HepG2 (cell line): ENCODE measurements at regions not wholly inside any gene's neighbourhood (a gene's known extent, or its start where the extent isn't known, plus 50 kb on each side); places are given as distances from the start of the nearest gene placed in this dataset.

Source experiments
- ATAC-seq: fragments of 200-7000 bp; cut with Tn5 transposase; 3 replicates; pipeline ENCODE4 v1.9.1; 2020; ENCODE audit warnings: mild to moderate bottlenecking, moderate library complexity
- BruUV-seq: library from RNA; stranded (reverse); fragments of 400-500 nt; replicated peaks from 2 replicates; lab custom pipeline; 2021; lab: Mats Ljungman, UMichigan
- CTCF ChIA-PET: fragments of 300-600 bp; formaldehyde crosslinking; extraction: SDS; loops from one replicate; lab custom pipeline; 2021; ENCODE audit warnings: low total read pairs, inconsistent platforms, low intra/inter-chr PET ratio; lab: Yijun Ruan, JAX
- POLR2A ChIA-PET: fragments of 350-600 bp; sonication (Branson Sonifier 250); formaldehyde crosslinking; loops from one replicate; lab custom pipeline; 2020; ENCODE audit warnings: antibody characterized with exemption, inconsistent platforms; lab: Yijun Ruan, JAX
- DNase-seq: peaks from one replicate; pipeline ENCODE4 v3.0.0-alpha.2; 2015; ENCODE audit warnings: low spot score
- FAIRE-seq: peaks from 3 replicates; lab custom pipeline; 2011; peaks lifted over from hg19 to GRCh38; lab: Jason Lieb, UNC
- H2AFZ ChIP-seq: one replicate; pipeline ENCODE4 v1.6.1; 2011; ENCODE audit warnings: low read length, inconsistent platforms
- H3K27ac ChIP-seq: fragments of 300-600 bp; 3 replicates; pipeline ENCODE4 v1.8.0; 2011; ENCODE audit warnings: mixed run types, mild to moderate bottlenecking, mixed read lengths, low read length, inconsistent platforms; ENCODE audit not compliant: insufficient read depth; ENCODE audit errors: extremely low read length
- H3K27me3 ChIP-seq, 2 experiments: fragments of 200-600 bp in 1 of 2; 2 replicates in 1 of 2; 3 replicates in 1 of 2; pipeline versions ENCODE4 v1.6.0 to v1.8.0; 2011; ENCODE audit warnings: low read length in 2 of 2, mild to moderate bottlenecking in 2 of 2, moderate library complexity in 2 of 2, inconsistent platforms in 1 of 2; ENCODE audit not compliant: insufficient read depth in 2 of 2, control insufficient read depth in 1 of 2
- H3K36me3 ChIP-seq, 2 experiments: fragments of 200-600 bp in 1 of 2; replicated peaks in 1 of 2; 2 replicates in 1 of 2; 3 replicates in 1 of 2; pipeline versions ENCODE4 v1.5.1 to v1.8.0; 2011; ENCODE audit warnings: low read length in 2 of 2, inconsistent platforms in 1 of 2; ENCODE audit not compliant: insufficient read depth in 2 of 2, control insufficient read depth in 1 of 2
- H3K4me1 ChIP-seq: 2 replicates; pipeline ENCODE4 v1.5.1; 2012; ENCODE audit warnings: low read length, inconsistent platforms; ENCODE audit not compliant: insufficient read depth
- H3K4me2 ChIP-seq: 2 replicates; pipeline ENCODE4 v1.6.0; 2011; ENCODE audit warnings: low read depth, low read length, inconsistent platforms
- H3K4me3 ChIP-seq, 3 experiments: fragments of 200-600 bp in 1 of 3; sonication (generic), shearing (Covaris generic) in 1 of 3; replicated peaks in 1 of 3; 2 replicates each; pipeline ENCODE4 v1.5.1; 2011 to 2016; ENCODE audit warnings: low read length in 3 of 3, inconsistent platforms in 2 of 3, low read depth in 2 of 3, mild to moderate bottlenecking in 2 of 3, control low read depth in 1 of 3, mixed read lengths in 1 of 3; ENCODE audit not compliant: insufficient read depth in 1 of 3
- H3K79me2 ChIP-seq: one replicate; pipeline ENCODE4 v1.6.1; 2011; ENCODE audit warnings: low read length, inconsistent platforms; ENCODE audit not compliant: insufficient read depth
- H3K9ac ChIP-seq: 2 replicates; pipeline ENCODE4 v1.6.0; 2011; ENCODE audit warnings: mild to moderate bottlenecking, low read depth, low read length, inconsistent platforms; ENCODE audit not compliant: insufficient read depth
- H3K9me3 ChIP-seq: 2 replicates; pipeline ENCODE4 v1.5.1; 2012; ENCODE audit warnings: mild to moderate bottlenecking, low read length
- H4K20me1 ChIP-seq: 2 replicates; pipeline ENCODE4 v1.6.0; 2011; ENCODE audit warnings: inconsistent platforms, mild to moderate bottlenecking, low read length, moderate library complexity; ENCODE audit not compliant: insufficient read depth
- ATM ChIP-seq: fragments of 450-650 bp; IDR thresholded peaks from 2 replicates; pipeline ENCODE4 v1.7.1; 2017; ENCODE audit warnings: mild to moderate bottlenecking, borderline replicate concordance
- FOSL1 ChIP-seq: sonication (generic); formaldehyde crosslinking; IDR thresholded peaks from 2 replicates; pipeline ENCODE4 v1.9.0; 2021; ENCODE audit warnings: missing genetic modification reagents, borderline replicate concordance
- KLF11 ChIP-seq: IDR thresholded peaks from 2 replicates; pipeline ENCODE4 v1.6.1; 2016; ENCODE audit warnings: missing compliant biosample characterization
- NFYC ChIP-seq: IDR thresholded peaks from 2 replicates; pipeline ENCODE4 v1.6.1; 2016; ENCODE audit warnings: missing genetic modification reagents, missing compliant biosample characterization
- PHF21A ChIP-seq: sonication (generic); formaldehyde crosslinking; IDR thresholded peaks from 2 replicates; pipeline ENCODE4 v1.5.0; 2020; ENCODE audit warnings: mild to moderate bottlenecking, missing genetic modification reagents
- POLR2G ChIP-seq: fragments of 200-400 bp; formaldehyde crosslinking; IDR thresholded peaks from 2 replicates; pipeline ENCODE4 v1.6.1; 2018; ENCODE audit warnings: mild to moderate bottlenecking, low read depth, low read length, moderate library complexity
- ZBTB42 ChIP-seq: sonication (generic); formaldehyde crosslinking; IDR thresholded peaks from 2 replicates; pipeline ENCODE4 v1.5.0; 2020; ENCODE audit warnings: mild to moderate bottlenecking, missing genetic modification reagents
- ZFP36L1 ChIP-seq: sonication (generic); formaldehyde crosslinking; IDR thresholded peaks from 2 replicates; pipeline ENCODE4 v1.8.0; 2022; ENCODE audit warnings: mild to moderate bottlenecking, missing genetic modification reagents, moderate library complexity
- ZNF546 ChIP-seq: sonication (generic); formaldehyde crosslinking; conservative IDR thresholded peaks from 2 replicates; pipeline ENCODE4 v1.8.1; 2023; ENCODE audit warnings: mild to moderate bottlenecking, missing genetic modification reagents
- ZNF619 ChIP-seq: sonication (generic); formaldehyde crosslinking; IDR thresholded peaks from 2 replicates; pipeline ENCODE4 v1.4.0; 2020; ENCODE audit warnings: mild to moderate bottlenecking, missing genetic modification reagents
- WGBS: methylation state at CpG from one replicate; pipeline ENCODE4 v1.1.6; 2017; ENCODE audit warnings: low lambda C conversion rate; 5-methylcytosine and 5-hydroxymethylcytosine counted together
- in situ Hi-C: cut with HindIII; loops from 2 replicates; pipeline ENCODE4 v1.10.0; 2017; ENCODE audit warnings: low pct_unique_long_range_greater_than_20kb; ENCODE audit not compliant: extremely low pct_ligation_motif_present
- intact Hi-C: fragments of 100-400 bp; cut with micrococcal nuclease; formaldehyde crosslinking; loops from one replicate; pipeline ENCODE4 v1.10.0; 2022; ENCODE audit not compliant: unreplicated experiment
- TF ChIP-seq, protein P1 (sequence below): sonication (generic); formaldehyde crosslinking; IDR thresholded peaks from 2 replicates; pipeline ENCODE4 v1.5.0; 2020; ENCODE audit warnings: mild to moderate bottlenecking, missing genetic modification reagents
- TF ChIP-seq, protein P2 (sequence below): sonication (generic); formaldehyde crosslinking; IDR thresholded peaks from 2 replicates; pipeline ENCODE4 v1.9.0; 2021; ENCODE audit warnings: missing genetic modification reagents, borderline replicate concordance

DNA sequence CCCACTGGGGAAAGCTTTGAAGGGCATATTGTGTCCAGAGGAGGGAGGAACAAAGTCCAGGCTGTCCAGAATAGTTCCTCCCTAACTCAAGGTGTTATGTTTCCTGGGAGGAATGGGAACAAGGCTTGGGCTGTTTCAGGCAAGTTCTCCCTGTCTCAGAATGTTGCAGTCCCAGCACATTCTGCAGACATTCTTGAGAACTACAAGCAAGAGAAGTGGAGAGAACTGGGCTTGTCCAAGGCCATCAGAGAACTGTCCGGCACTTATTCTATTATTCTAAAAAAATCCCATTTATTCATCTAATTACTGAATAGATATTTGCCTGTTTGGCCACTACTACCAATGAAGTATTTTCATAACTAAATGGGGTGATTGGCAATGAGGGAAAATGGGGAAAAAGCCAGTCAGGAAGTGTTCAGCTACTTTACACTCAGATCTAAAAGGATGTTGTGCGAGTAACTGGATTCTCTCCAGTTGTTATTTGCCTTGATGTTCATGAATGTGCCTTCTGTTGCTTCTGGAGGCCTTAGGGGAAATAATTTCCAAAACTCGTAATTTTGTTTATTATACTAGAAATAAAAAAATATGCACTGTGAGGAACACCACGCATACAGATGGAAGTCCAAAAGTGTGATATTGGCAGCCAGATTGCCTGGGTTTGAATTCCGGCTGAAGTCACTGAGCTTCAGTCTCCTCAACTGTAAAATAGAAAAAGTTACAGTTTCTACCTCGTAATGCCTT is 300.1 kb upstream of the RND3 start (continued):
- TF ChIP-seq, protein P1, sequence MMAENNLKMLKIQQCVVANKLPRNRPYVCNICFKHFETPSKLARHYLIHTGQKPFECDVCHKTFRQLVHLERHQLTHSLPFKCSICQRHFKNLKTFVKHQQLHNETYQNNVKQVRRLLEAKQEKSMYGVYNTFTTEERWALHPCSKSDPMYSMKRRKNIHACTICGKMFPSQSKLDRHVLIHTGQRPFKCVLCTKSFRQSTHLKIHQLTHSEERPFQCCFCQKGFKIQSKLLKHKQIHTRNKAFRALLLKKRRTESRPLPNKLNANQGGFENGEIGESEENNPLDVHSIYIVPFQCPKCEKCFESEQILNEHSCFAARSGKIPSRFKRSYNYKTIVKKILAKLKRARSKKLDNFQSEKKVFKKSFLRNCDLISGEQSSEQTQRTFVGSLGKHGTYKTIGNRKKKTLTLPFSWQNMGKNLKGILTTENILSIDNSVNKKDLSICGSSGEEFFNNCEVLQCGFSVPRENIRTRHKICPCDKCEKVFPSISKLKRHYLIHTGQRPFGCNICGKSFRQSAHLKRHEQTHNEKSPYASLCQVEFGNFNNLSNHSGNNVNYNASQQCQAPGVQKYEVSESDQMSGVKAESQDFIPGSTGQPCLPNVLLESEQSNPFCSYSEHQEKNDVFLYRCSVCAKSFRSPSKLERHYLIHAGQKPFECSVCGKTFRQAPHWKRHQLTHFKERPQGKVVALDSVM: no peak
- TF ChIP-seq ZBTB42 (no peak), NFYC (CRISPR knock-in tag) (no peak), POLR2G (no peak)

DNA sequence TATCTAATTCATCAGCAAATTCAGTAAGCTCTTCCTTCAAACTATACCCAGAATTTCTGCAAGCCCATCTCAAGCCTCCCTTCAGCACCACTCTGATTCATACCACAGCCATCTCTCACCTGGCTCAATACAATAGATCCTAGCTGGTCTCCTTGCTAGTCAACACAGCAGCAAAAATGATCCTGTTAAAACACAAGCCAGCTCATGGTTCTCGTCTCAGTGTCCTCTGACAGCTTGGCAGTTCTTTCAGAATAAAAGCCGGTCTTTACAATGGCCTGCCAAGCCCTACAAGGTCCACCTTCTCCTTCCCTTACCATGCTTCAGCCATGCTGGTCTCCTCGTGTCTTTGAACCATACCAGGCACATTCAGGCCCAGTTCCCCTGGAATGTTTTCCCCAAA is 296.9 kb upstream of the RND3 start:
- intact Hi-C loops: no loop called here
- DNase-seq (no peak), FAIRE-seq (no peak), ATAC-seq (no peak)
- no TSS peak for BruUV-seq
- TF ChIP-seq, protein P2, sequence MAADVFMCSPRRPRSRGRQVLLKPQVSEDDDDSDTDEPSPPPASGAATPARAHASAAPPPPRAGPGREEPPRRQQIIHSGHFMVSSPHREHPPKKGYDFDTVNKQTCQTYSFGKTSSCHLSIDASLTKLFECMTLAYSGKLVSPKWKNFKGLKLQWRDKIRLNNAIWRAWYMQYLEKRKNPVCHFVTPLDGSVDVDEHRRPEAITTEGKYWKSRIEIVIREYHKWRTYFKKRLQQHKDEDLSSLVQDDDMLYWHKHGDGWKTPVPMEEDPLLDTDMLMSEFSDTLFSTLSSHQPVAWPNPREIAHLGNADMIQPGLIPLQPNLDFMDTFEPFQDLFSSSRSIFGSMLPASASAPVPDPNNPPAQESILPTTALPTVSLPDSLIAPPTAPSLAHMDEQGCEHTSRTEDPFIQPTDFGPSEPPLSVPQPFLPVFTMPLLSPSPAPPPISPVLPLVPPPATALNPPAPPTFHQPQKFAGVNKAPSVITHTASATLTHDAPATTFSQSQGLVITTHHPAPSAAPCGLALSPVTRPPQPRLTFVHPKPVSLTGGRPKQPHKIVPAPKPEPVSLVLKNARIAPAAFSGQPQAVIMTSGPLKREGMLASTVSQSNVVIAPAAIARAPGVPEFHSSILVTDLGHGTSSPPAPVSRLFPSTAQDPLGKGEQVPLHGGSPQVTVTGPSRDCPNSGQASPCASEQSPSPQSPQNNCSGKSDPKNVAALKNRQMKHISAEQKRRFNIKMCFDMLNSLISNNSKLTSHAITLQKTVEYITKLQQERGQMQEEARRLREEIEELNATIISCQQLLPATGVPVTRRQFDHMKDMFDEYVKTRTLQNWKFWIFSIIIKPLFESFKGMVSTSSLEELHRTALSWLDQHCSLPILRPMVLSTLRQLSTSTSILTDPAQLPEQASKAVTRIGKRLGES: no peak
- TF ChIP-seq FOSL1 (CRISPR knock-in tag) (no peak), KLF11 (no peak), ZNF619 (CRISPR knock-in tag) (no peak), ZNF546 (CRISPR knock-in tag) (no peak), PHF21A (no peak), ATM (no peak), ZFP36L1 (CRISPR knock-in tag) (no peak)
- POLR2A ChIA-PET: no interaction called here
- no peak overlapping the region for H2AFZ ChIP-seq
- H3K4me3 ChIP-seq: no peak overlapping the region
- H3K27me3 ChIP-seq: no peaks in the 10 kb centered on the region
- no peaks in the 10 kb centered on the region for H3K9me3 ChIP-seq
- no peaks in the 10 kb centered on the region for H3K36me3 ChIP-seq
- H3K9ac ChIP-seq: no peak overlapping the region
- no peaks in the 10 kb centered on the region for H4K20me1 ChIP-seq
- no peak overlapping the region for H3K27ac ChIP-seq
- H3K4me1 ChIP-seq: no peaks in the 10 kb centered on the region
- no peak overlapping the region for H3K4me2 ChIP-seq
- CTCF ChIA-PET: no interaction called here
- in situ Hi-C loops: no loop called here
- WGBS: 17% methylated on average over 3 of the region's 3 CpGs
- no peaks in the 10 kb centered on the region for H3K79me2 ChIP-seq
